Colonic mucosa (tissue), 4 donors: ENCODE measurements at regions not wholly inside any gene's neighbourhood (a gene's known extent, or its start where the extent isn't known, plus 50 kb on each side); places are given as distances from the start of the nearest gene placed in this dataset.

Experiments
- DNase-seq: peaks from one replicate; pipeline ENCODE4 v3.0.0-alpha.2; 2020
- H3K27ac ChIP-seq: fragments of 200-600 bp; one replicate; pipeline ENCODE4 v1.8.0; 2021
- H3K27me3 ChIP-seq: fragments of 200-600 bp; one replicate; pipeline ENCODE4 v1.8.0; 2021
- H3K36me3 ChIP-seq: fragments of 200-600 bp; one replicate; pipeline ENCODE4 v1.8.0; 2021
- H3K4me1 ChIP-seq: fragments of 200-600 bp; one replicate; pipeline ENCODE4 v1.8.0; 2021; ENCODE audit warnings: mild to moderate bottlenecking
- H3K4me3 ChIP-seq: fragments of 200-600 bp; one replicate; pipeline ENCODE4 v1.8.0; 2021
- H3K9ac ChIP-seq, 2 donors: one replicate each; pipeline ENCODE4 v1.7.0; 2013; ENCODE audit warnings: control low read depth in 2 of 2, low read depth in 2 of 2, low read length in 2 of 2
- H3K9me3 ChIP-seq: fragments of 200-600 bp; one replicate; pipeline ENCODE4 v1.8.0; 2021
- intact Hi-C: fragments of 100-400 bp; cut with DNase I; formaldehyde crosslinking; loops from one replicate; pipeline ENCODE4 v1.14.1; 2022
- TF ChIP-seq, protein P1 (sequence below): fragments of 200-600 bp; IDR thresholded peaks from one replicate; pipeline ENCODE4 v1.8.0; 2022; ENCODE audit warnings: antibody characterized with exemption, mild to moderate bottlenecking
- donor health status: healthy.
- donor health status: DM: no; HTN: no; CAD: no.
- donor health status: DM: no; HTN: no; CAD: no.

DNA sequence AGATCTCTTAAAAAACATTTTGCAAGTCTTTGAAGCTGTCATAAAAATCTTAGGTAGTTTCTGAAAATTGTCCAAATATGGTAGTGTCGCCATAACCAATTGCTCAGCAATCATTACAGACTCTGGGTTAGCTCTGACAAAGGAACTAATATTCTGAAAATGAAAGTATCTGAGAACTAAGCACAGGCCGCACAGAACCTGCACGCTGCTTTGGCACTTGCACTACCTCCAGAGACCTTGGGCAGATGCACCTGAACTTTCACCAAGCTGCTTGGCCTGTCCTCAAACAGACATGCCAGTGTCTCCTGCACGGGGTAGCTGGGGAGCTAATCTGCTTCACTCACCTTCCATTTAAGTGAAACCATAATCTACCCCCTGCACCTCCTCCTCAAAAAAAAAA, 317.0 kb downstream of the MAF start:
- no peak for DNase-seq
- no peaks in the 10 kb centered on the region for H3K9me3 ChIP-seq
- intact Hi-C loops = no loop called here
- H3K4me1 ChIP-seq = no peaks in the 10 kb centered on the region
- H3K36me3 ChIP-seq = no peaks in the 10 kb centered on the region
- H3K27ac ChIP-seq = no peak overlapping the region
- no peak overlapping the region for H3K9ac ChIP-seq
- no peak overlapping the region for H3K4me3 ChIP-seq
- TF ChIP-seq, protein P1, sequence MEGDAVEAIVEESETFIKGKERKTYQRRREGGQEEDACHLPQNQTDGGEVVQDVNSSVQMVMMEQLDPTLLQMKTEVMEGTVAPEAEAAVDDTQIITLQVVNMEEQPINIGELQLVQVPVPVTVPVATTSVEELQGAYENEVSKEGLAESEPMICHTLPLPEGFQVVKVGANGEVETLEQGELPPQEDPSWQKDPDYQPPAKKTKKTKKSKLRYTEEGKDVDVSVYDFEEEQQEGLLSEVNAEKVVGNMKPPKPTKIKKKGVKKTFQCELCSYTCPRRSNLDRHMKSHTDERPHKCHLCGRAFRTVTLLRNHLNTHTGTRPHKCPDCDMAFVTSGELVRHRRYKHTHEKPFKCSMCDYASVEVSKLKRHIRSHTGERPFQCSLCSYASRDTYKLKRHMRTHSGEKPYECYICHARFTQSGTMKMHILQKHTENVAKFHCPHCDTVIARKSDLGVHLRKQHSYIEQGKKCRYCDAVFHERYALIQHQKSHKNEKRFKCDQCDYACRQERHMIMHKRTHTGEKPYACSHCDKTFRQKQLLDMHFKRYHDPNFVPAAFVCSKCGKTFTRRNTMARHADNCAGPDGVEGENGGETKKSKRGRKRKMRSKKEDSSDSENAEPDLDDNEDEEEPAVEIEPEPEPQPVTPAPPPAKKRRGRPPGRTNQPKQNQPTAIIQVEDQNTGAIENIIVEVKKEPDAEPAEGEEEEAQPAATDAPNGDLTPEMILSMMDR = no peak
- H3K27me3 ChIP-seq = no peaks in the 10 kb centered on the region

DNA sequence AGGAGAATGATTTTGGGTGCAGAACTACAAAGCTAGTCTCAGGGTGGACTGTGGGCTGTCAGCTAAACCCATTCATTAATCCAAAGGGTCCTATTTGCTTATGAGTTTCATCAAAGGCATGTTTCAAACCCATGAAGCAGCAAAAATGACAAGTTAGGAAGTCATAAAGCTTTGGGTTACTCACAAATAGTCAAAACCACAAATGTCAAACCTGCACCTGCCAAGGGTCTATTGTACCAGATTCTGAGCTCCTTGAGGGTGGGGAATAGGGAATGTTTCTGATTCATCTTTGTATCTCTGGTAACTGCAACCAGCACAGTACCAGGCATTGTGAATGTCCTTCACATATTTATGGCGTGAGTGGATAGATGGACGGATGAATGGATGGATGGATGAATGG, 317.7 kb downstream of the MAF start:
- intact Hi-C loops = no loop called here
- TF ChIP-seq, protein P1 = no peak
- no peak for DNase-seq

DNA sequence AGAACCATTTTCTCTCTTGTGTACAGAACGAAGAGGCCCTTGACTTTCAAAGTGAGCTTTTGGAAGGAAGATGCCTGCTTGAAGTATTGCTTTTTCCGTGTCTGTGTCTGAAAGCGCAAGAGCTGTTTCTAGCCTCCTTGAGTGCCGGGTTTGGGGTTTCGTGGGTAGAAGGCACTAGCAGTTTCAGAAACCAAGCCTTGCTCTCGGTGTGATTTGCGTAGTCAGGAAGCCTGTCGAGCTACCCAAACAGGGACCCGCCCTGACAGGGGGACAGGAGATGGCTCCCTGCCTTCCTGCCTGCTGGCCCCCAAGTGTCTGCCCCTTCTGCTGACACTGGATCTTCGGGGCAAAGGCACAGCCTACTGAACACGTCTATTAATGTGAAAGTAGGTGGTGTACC, 322.0 kb downstream of the MAF start:
- Histone ChIP-seq H3K36me3 (no peaks in the 10 kb centered on the region), H3K27ac (peak overlapping the region; percentile 17), H3K27me3 (no peaks in the 10 kb centered on the region), H3K4me1 (no peaks in the 10 kb centered on the region), H3K9ac (no peak overlapping the region), H3K4me3 (no peak overlapping the region), H3K9me3 (no peaks in the 10 kb centered on the region)
- TF ChIP-seq, protein P1 = no peak
- intact Hi-C loops = no loop called here
- DNase-seq = no peak

More for the DNA sequence above, 317.7 kb downstream of the MAF start:
- Histone ChIP-seq H3K27me3 (no peaks in the 10 kb centered on the region), H3K4me1 (no peaks in the 10 kb centered on the region), H3K36me3 (no peaks in the 10 kb centered on the region), H3K9ac (no peak overlapping the region), H3K9me3 (no peaks in the 10 kb centered on the region), H3K27ac (no peak overlapping the region), H3K4me3 (no peak overlapping the region)

DNA sequence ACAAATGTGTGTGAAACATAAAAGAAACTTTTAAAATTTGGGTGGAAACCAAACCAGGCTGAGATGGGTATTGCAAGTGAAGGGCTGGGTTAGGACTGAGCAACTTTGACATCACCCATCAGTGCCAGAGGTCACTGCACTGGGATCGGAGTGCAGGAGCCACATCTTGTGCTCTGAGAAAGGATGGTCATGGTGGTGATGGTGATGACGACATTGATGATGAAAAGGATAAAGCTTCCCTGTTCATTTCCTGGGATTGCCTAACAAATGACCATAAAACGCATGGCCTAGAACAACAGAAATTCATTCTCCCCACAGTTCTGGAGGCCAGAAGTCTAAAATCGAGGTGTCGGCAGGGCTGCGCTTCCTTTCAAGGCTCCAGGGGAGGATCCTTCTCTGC, 324.0 kb downstream of the MAF start:
- DNase-seq = no peak
- no peaks in the 10 kb centered on the region for H3K4me1 ChIP-seq
- H3K36me3 ChIP-seq = no peaks in the 10 kb centered on the region
- TF ChIP-seq, protein P1 = no peak
- H3K9ac ChIP-seq = no peak overlapping the region
- H3K27me3 ChIP-seq = no peaks in the 10 kb centered on the region
- H3K9me3 ChIP-seq = no peaks in the 10 kb centered on the region
- intact Hi-C loops = no loop called here
- H3K4me3 ChIP-seq = no peak overlapping the region
- H3K27ac ChIP-seq = no peak overlapping the region

DNA sequence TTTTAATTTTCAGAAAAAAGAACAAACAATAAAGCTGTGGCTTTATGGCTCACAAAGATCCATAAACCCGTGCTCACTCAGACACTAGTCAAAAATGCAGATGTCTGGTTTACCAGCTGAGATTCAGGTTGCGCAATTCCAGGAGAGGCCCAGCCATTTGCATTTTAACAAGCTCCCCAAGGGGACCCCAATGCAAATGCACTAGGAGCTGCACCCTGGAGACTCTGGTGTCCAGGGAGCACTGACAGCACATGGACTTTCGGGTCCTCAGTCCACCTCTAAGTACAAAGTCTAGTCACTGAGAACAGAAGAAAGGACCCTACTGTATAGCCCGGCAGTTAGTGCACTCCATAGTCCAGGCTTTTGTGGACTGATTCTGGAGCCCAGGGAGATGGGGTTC, 326.3 kb downstream of the MAF start:
- TF ChIP-seq, protein P1 = no peak
- Histone ChIP-seq H3K4me1 (no peaks in the 10 kb centered on the region), H3K4me3 (no peak overlapping the region), H3K27ac (no peak overlapping the region), H3K27me3 (no peaks in the 10 kb centered on the region), H3K9me3 (no peaks in the 10 kb centered on the region), H3K9ac (no peak overlapping the region), H3K36me3 (no peaks in the 10 kb centered on the region)
- no peak for DNase-seq
- intact Hi-C loops = no loop called here

DNA sequence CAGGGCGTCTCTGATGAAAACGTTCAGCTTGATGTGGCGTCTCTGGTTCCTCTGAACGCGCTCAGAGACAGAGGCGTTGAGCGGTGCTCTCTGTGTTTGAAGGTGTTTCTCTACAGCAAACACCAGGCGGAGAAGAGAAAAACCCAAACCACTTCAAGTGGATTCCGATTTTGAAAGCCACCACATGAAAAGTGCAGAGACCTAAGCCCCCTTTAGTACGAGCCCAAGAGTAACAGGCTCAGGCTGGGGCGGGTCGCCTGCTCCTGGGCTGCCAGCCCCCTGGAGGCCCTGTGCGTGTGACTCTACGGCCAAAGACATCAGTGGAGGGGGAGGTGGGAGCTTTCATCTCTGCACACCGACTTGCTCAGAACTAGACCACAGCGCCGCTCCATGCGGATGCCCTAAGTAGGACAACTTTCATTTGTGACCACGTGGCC, 328.4 kb downstream of the MAF start:
- no peak for DNase-seq
- Histone ChIP-seq H3K9ac (no peak overlapping the region), H3K9me3 (no peaks in the 10 kb centered on the region), H3K4me1 (no peaks in the 10 kb centered on the region), H3K27ac (no peak overlapping the region), H3K27me3 (no peaks in the 10 kb centered on the region), H3K4me3 (no peak overlapping the region), H3K36me3 (no peaks in the 10 kb centered on the region)
- intact Hi-C loops = no loop called here
- TF ChIP-seq, protein P1 = no peak
